Hepatocyte (in vitro differentiated cells): ENCODE measurements at regions not wholly inside any gene's neighbourhood (a gene's known extent, or its start where the extent isn't known, plus 50 kb on each side); places are given as distances from the start of the nearest gene placed in this dataset.

ENCODE experiments used
- CTCF ChIP-seq: fragments of 200-600 bp; sonication (generic); IDR thresholded peaks from 2 replicates; pipeline ENCODE4 v1.5.1; 2016; ENCODE audit warnings: antibody characterized with exemption, mild to moderate bottlenecking; ENCODE audit not compliant: poor library complexity
- EZH2 ChIP-seq: fragments of 200-600 bp; sonication (generic); IDR thresholded peaks from 2 replicates; pipeline ENCODE4 v1.6.1; 2016; ENCODE audit warnings: antibody characterized with exemption, mild to moderate bottlenecking, borderline replicate concordance
- EZH2phosphoT487 ChIP-seq: fragments of 200-600 bp; sonication (generic); IDR thresholded peaks from one replicate; pipeline ENCODE4 v1.6.1; 2018; ENCODE audit warnings: antibody characterized with exemption, mild to moderate bottlenecking, low read depth, moderate library complexity; ENCODE audit not compliant: unreplicated experiment, severe bottlenecking

- TF ChIP-seq EZH2 (no peak), CTCF (no peak), EZH2phosphoT487 (no peak)
Measured at GRCh38 chr16:9389543-9390207, 298.2 kb downstream of the HAPSTR1 start.
